HG03064 (cell line): ENCODE measurements at regions not wholly inside any gene's neighbourhood (a gene's known extent, or its start where the extent isn't known, plus 50 kb on each side); places are given as distances from the start of the nearest gene placed in this dataset.
"Not testable (repeated sequence)": the region's sequence is repeated elsewhere in the genome, so short reads cannot be mapped to it uniquely, and the experiment has no call there.

Experiments used
- ATAC-seq: cut with Tn5 transposase; IDR thresholded peaks from one replicate; pipeline ENCODE4 v1.9.1; 2021; ENCODE audit warnings: low read depth; ENCODE audit not compliant: unreplicated experiment

DNA sequence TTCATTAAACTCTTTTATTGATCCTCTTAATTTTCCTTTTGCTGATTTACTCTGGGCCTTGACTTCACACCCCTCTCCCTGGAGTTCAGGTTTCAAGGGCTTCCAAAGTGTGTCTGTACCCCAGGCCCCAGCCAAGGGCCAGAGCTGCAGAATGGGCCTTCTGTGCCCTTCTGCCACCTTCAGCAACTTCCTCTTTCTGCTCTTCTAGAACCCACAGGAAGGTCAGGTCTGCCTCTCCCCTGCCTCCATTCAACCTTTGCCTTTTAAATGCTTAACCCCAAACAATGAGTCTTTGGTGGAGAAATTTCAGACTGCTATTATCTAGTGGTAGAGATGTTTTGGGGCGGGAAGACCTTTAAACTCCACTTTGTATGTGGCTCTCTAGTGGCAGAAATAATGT is 63.1 kb downstream of the TSN start:
- no peak for ATAC-seq

DNA sequence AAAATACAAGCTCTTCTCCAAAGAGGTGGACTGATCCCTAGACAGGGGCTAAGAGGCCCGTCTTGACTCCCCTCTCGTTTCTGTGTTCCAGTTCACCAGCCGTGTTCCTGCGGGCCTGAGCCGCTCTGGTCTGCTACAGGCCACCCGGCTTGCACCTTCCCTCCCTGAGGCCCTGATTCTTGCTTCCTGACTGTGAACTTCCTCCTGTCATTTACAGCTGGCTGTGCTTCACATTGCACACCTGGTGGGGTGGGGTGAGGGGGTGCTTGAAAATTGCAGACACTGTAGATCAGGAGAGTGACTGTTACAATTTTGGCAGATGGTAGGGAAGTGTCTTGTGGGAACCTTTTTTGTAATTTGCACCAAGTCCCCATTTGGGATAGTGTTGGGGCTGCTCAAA is 64.4 kb downstream of the TSN start:
- no peak for ATAC-seq

DNA sequence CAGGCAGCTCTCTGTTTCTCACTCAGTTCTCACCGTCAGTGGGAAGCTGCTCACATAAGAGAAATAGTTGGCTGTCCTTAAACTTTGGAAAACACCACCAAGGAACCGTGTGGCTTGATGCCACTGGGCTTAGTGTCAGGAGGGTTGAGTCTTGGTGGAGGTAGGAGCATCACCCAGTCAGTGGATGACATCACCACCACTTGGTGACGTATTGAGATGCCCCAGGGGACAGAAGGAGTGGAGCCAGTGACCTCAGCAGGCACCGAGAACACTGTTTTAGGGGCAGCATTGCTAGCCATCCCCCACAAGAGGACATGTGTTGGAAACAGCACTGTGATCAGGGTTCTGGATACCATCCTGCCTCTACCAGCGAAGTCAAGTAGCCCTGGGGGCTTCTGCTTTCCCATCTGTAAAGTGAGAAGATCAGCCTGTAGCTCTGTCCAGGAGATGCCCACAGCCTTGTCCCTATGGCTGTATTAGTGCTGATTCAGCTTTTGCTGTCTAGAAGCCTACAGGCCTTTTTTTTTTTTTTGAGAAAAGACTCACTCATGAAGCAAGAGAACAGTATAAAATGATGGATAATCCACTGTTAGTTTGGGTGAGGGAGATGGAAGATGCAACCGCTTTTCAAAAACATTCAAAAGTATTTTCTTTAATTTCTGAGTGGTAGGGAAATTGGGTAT is 66.2 kb downstream of the TSN start:
- no peak for ATAC-seq

DNA sequence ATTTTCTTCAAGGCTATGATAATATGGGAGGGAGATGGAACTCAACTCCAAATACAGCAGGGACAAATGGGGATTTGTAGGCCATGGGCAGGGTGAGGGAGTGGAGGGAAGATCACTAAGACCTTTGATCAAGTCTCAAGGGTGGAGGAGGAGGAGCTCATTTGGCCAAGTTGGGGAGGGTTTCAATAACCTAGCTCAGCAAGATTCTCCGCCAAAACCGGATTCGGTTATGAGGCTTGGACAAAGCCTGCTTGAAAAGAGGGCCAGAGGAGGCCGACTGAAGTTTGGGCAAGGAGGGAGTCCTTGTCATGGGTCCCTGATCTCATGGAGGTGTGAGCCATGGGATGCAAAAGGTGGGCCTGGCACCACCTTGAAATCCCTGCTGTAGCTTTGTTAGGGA is 68.8 kb downstream of the TSN start:
- ATAC-seq: no peak

GRCh38 chr2:121825003-121825950 is 69.8 kb downstream of the TSN start:
- ATAC-seq: no peak

DNA sequence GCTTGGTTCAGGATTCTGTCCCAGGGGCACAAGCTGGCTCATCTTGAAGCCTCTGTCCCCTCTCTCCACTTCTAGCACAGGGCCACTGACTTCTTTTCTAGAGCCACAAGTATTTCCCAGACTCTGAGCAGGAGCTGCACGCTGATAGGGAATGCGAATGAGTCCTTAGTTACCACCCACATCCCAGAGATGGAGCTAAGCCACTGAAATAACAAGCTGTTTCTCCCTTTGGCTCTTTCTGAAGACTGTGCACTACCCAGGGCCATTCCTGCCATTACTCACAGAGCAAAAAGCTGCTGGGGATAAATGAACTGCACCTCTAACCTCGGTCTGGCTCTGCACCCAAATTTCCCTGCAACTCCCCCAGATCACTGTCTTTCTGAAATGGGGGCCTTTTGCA is 70.6 kb downstream of the TSN start:
- ATAC-seq: no peak

- no peak for ATAC-seq
These were observed 72.9 kb downstream of the TSN start for GRCh38 chr2:121828281-121828731.

DNA sequence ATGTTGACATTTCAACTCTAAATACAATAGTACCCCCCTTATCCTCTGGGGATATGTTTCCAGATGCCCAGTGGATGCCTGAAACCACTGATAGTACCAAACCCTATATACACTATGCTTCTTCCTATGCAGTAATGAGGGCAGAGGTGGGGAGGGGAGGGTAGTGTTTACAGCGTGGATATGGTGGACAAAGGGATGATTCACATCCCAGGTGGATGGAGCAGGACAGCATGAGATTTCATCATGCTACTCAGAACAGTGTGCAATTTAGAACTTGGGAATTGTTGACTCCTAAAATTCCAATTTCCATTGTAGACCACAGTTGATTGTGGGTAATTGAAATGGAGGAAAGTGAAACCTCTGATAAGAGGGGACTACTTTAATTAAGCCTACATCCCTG is 75.4 kb downstream of the TSN start:
- no peak for ATAC-seq

DNA sequence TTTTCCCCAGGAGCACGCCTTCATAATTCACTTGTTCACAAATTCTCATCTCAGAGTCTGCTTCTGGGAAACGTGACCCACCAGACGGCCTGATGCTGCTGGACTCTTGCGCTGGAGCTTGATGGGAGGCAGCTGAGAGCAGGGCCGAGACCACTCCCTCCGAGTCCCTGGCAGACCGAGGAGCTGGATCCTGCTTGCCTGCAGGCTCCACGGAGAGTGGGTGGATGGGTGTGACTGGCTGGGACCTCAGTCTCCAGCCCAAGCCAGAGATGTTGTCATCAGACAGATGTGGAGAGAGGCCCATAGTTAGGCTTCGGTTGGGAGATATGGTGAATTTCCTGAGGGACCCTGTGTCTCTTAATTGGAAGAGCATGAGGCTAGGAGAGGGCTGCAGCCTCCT is 76.4 kb downstream of the TSN start:
- ATAC-seq: no peak

GRCh38 chr2:121832412-121833357 is 77.2 kb downstream of the TSN start:
- no peak for ATAC-seq

DNA sequence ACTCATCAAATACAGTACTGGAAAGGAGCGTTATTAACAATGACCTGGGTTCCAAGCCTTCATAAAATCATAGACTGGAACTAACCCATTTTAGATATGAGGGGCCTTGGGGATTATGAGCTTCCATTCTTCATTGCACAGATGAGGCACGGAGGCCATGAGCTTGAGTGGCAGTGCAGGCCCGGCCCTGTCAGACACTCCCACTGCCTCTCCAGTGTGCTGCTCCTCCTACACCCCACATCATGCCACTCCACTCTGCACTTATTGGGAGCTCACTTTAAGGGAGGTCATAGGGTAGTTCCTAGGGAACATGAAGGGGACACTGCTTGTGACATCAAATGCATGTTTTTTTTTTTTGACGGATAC is 77.9 kb downstream of the TSN start:
- ATAC-seq: no peak

- no peak for ATAC-seq
These were observed 81.2 kb downstream of the TSN start for GRCh38 chr2:121836611-121837010.

GRCh38 chr2:121837591-121837990 is 82.1 kb downstream of the TSN start:
- no peak for ATAC-seq

DNA sequence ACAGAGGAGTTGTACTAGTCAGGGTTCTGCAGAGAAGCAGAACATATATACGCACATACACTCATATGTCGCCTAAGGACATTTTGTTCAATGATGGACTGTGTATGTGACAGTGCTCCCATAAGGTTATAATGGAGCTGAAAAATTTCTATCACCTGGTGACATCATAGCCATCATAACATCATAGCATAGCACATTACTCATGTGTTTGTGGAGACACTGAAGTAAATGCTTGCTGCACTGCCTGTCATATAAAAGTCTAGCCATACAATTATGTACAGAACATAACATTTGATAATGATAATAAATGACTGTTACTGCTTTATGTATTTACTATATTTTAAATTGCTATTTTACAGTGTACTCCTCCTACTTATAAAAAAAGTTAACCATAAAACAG is 83.1 kb downstream of the TSN start:
- no peak for ATAC-seq

- no peak for ATAC-seq
These were observed 84.1 kb downstream of the TSN start for GRCh38 chr2:121839584-121839983.

- no peak for ATAC-seq
These were observed 93.8 kb downstream of the TSN start for GRCh38 chr2:121849236-121849635.

DNA sequence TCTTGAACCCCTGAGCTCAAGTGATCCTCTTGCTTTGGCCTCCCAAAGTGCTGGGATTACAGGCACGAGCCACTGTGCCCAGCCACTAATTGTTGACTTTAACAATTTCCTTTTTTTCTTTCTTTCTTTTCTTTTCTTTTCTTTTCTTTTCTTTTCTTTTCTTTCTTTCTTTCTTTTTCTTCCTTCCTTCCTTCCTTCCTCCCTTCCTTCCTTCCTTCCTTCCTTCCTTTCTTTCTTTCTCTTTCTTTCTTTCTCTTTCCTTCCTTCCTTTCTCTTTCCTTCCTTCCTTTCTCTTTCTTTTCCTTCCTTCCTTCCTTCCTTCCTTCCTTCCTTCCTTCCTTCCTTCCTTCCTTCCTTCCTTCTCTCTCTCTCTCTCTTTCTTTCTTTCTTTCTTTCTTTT is 97.7 kb downstream of the TSN start:
- not testable (repeated sequence) for ATAC-seq

GRCh38 chr2:121855510-121855909 is 100.1 kb downstream of the TSN start:
- no peak for ATAC-seq

DNA sequence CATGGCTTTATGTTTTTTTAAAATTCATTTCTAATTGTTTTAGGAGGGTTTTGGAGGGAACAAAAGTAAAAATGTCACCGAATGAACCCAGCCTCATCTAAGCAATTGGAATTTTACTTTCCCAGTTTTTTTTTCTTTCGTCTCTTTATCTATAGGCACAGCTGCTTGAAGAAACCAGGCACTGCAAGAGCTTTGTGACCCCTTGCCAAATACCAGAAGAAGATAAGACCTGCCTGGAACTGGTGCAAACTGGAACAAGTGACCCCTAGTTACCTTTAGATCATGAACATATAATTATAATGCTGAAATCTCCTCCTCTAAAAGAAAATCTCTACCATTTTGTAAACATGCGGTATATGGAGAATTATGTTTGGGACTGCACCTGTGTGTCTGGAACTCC is 100.9 kb downstream of the TSN start:
- no peak for ATAC-seq

GRCh38 chr2:121858369-121858768 is 102.9 kb downstream of the TSN start:
- no peak for ATAC-seq

- no peak for ATAC-seq
These were observed 103.4 kb downstream of the TSN start for GRCh38 chr2:121858847-121859246.
